HUES6 (cell line): ENCODE measurements at regions not wholly inside any gene's neighbourhood (a gene's known extent, or its start where the extent isn't known, plus 50 kb on each side); places are given as distances from the start of the nearest gene placed in this dataset.

Experiments
- H3K27ac ChIP-seq: 2 replicates; pipeline ENCODE4 v1.7.0; 2013; ENCODE audit warnings: low read depth, mild to moderate bottlenecking, low read length, inconsistent platforms
- H3K27me3 ChIP-seq: 2 replicates; pipeline ENCODE4 v1.6.1; 2013; ENCODE audit warnings: low read length; ENCODE audit not compliant: control insufficient read depth, insufficient read depth
- H3K36me3 ChIP-seq: 2 replicates; pipeline ENCODE4 v1.6.1; 2013; ENCODE audit warnings: low read length; ENCODE audit not compliant: control insufficient read depth, insufficient read depth
- H3K4me1 ChIP-seq: 2 replicates; pipeline ENCODE4 v1.6.1; 2013; ENCODE audit warnings: low read length; ENCODE audit not compliant: control insufficient read depth, insufficient read depth
- H3K4me3 ChIP-seq: 2 replicates; pipeline ENCODE4 v1.5.1; 2013; ENCODE audit warnings: low read depth, low read length
- H3K9ac ChIP-seq: one replicate; pipeline ENCODE4 v1.6.1; 2013; ENCODE audit warnings: mild to moderate bottlenecking, low read length
- H3K9me3 ChIP-seq: 2 replicates; pipeline ENCODE4 v1.6.1; 2013; ENCODE audit warnings: low read depth, low read length; ENCODE audit not compliant: control insufficient read depth, insufficient read depth

- Histone ChIP-seq H3K9ac (no peak overlapping the region), H3K4me3 (no peak overlapping the region), H3K9me3 (no peaks in the 10 kb centered on the region), H3K36me3 (no peaks in the 10 kb centered on the region), H3K4me1 (no peaks in the 10 kb centered on the region), H3K27me3 (no peaks in the 10 kb centered on the region), H3K27ac (no peak overlapping the region)
Observed at GRCh38 chr12:43069768-43070221, 480.2 kb upstream of the PRICKLE1 start.

- no peak overlapping the region for H3K9ac ChIP-seq
- no peaks in the 10 kb centered on the region for H3K27me3 ChIP-seq
- H3K4me1 ChIP-seq, result no peaks in the 10 kb centered on the region
- H3K9me3 ChIP-seq, result no peaks in the 10 kb centered on the region
- no peaks in the 10 kb centered on the region for H3K36me3 ChIP-seq
- H3K27ac ChIP-seq, result no peak overlapping the region
- no peak overlapping the region for H3K4me3 ChIP-seq
Observed at GRCh38 chr12:43066471-43066870, 476.9 kb upstream of the PRICKLE1 start.

- Histone ChIP-seq H3K4me1 (no peaks in the 10 kb centered on the region), H3K4me3 (no peak overlapping the region), H3K27me3 (no peaks in the 10 kb centered on the region), H3K36me3 (no peaks in the 10 kb centered on the region), H3K27ac (no peak overlapping the region), H3K9ac (no peak overlapping the region), H3K9me3 (no peaks in the 10 kb centered on the region)
Observed at GRCh38 chr12:43063650-43064049, 474.1 kb upstream of the PRICKLE1 start.

- H3K4me1 ChIP-seq, result no peaks in the 10 kb centered on the region
- H3K36me3 ChIP-seq, result no peaks in the 10 kb centered on the region
- H3K9ac ChIP-seq, result no peak overlapping the region
- no peak overlapping the region for H3K4me3 ChIP-seq
- H3K27ac ChIP-seq, result no peak overlapping the region
- no peaks in the 10 kb centered on the region for H3K27me3 ChIP-seq
- H3K9me3 ChIP-seq, result no peaks in the 10 kb centered on the region
Observed at GRCh38 chr12:43062201-43062895, 472.8 kb upstream of the PRICKLE1 start.

GRCh38 chr12:43060742-43061141, 471.2 kb upstream of the PRICKLE1 start:
- Histone ChIP-seq H3K27me3 (no peaks in the 10 kb centered on the region), H3K4me1 (no peaks in the 10 kb centered on the region), H3K36me3 (no peaks in the 10 kb centered on the region), H3K9me3 (no peaks in the 10 kb centered on the region), H3K4me3 (no peak overlapping the region), H3K9ac (no peak overlapping the region), H3K27ac (no peak overlapping the region)

GRCh38 chr12:43058616-43059015, 469.1 kb upstream of the PRICKLE1 start:
- H3K9me3 ChIP-seq, result no peaks in the 10 kb centered on the region
- no peak overlapping the region for H3K9ac ChIP-seq
- no peak overlapping the region for H3K4me3 ChIP-seq
- no peaks in the 10 kb centered on the region for H3K4me1 ChIP-seq
- no peak overlapping the region for H3K27ac ChIP-seq
- no peaks in the 10 kb centered on the region for H3K36me3 ChIP-seq
- no peaks in the 10 kb centered on the region for H3K27me3 ChIP-seq

- no peaks in the 10 kb centered on the region for H3K9me3 ChIP-seq
- no peaks in the 10 kb centered on the region for H3K36me3 ChIP-seq
- H3K4me1 ChIP-seq, result no peaks in the 10 kb centered on the region
- no peak overlapping the region for H3K9ac ChIP-seq
- no peaks in the 10 kb centered on the region for H3K27me3 ChIP-seq
- no peak overlapping the region for H3K4me3 ChIP-seq
- no peak overlapping the region for H3K27ac ChIP-seq
Observed at GRCh38 chr12:43057566-43057965, 468.0 kb upstream of the PRICKLE1 start.

GRCh38 chr12:43054085-43054484, 464.5 kb upstream of the PRICKLE1 start:
- H3K27ac ChIP-seq, result no peak overlapping the region
- H3K27me3 ChIP-seq, result no peaks in the 10 kb centered on the region
- no peak overlapping the region for H3K9ac ChIP-seq
- no peaks in the 10 kb centered on the region for H3K9me3 ChIP-seq
- H3K4me1 ChIP-seq, result no peaks in the 10 kb centered on the region
- H3K36me3 ChIP-seq, result no peaks in the 10 kb centered on the region
- H3K4me3 ChIP-seq, result no peak overlapping the region

GRCh38 chr12:43052441-43052840, 462.9 kb upstream of the PRICKLE1 start:
- Histone ChIP-seq H3K4me1 (no peaks in the 10 kb centered on the region), H3K9me3 (no peaks in the 10 kb centered on the region), H3K4me3 (no peak overlapping the region), H3K27ac (no peak overlapping the region), H3K27me3 (no peaks in the 10 kb centered on the region), H3K36me3 (no peaks in the 10 kb centered on the region), H3K9ac (no peak overlapping the region)

GRCh38 chr12:43044241-43044640, 454.7 kb upstream of the PRICKLE1 start:
- Histone ChIP-seq H3K9ac (no peak overlapping the region), H3K27me3 (no peaks in the 10 kb centered on the region), H3K27ac (no peak overlapping the region), H3K4me1 (no peaks in the 10 kb centered on the region), H3K9me3 (no peaks in the 10 kb centered on the region), H3K4me3 (no peak overlapping the region), H3K36me3 (no peaks in the 10 kb centered on the region)

GRCh38 chr12:43038991-43039390, 449.4 kb upstream of the PRICKLE1 start:
- no peaks in the 10 kb centered on the region for H3K9me3 ChIP-seq
- no peaks in the 10 kb centered on the region for H3K36me3 ChIP-seq

More at GRCh38 chr12:43038991-43039390, 449.4 kb upstream of the PRICKLE1 start:
- Histone ChIP-seq H3K4me3 (no peak overlapping the region), H3K4me1 (no peaks in the 10 kb centered on the region), H3K27ac (no peak overlapping the region), H3K27me3 (no peaks in the 10 kb centered on the region), H3K9ac (no peak overlapping the region)
